Liver (tissue), 8 donors: ENCODE measurements at regions not wholly inside any gene's neighbourhood (a gene's known extent, or its start where the extent isn't known, plus 50 kb on each side); places are given as distances from the start of the nearest gene placed in this dataset.
"Not testable (repeated sequence)": the region's sequence is repeated elsewhere in the genome, so short reads cannot be mapped to it uniquely, and the experiment has no call there.

ENCODE experiments used
- DNase-seq: peaks from one replicate; pipeline ENCODE4 v3.0.0-alpha.2; 2017; ENCODE audit warnings: low spot score
- H3K27ac ChIP-seq, 2 donors: one replicate each; pipeline ENCODE4 v1.7.0; 2013; ENCODE audit warnings: inconsistent platforms in 2 of 2, low read length in 2 of 2, control low read depth in 1 of 2, low read depth in 1 of 2, mild to moderate bottlenecking in 1 of 2
- H3K27me3 ChIP-seq, 4 donors: one replicate each; pipeline versions ENCODE4 v1.6.1 to v1.7.0; 2013; ENCODE audit warnings: low read length in 3 of 4, inconsistent platforms in 1 of 4, mild to moderate bottlenecking in 1 of 4, moderate library complexity in 1 of 4; ENCODE audit not compliant: control insufficient read depth in 4 of 4, insufficient read depth in 4 of 4
- H3K36me3 ChIP-seq, 4 donors: one replicate each; pipeline versions ENCODE4 v1.6.1 to v1.7.0; 2013; ENCODE audit warnings: low read length in 3 of 4, mild to moderate bottlenecking in 3 of 4, low read depth in 1 of 4, moderate library complexity in 1 of 4; ENCODE audit not compliant: control insufficient read depth in 4 of 4, insufficient read depth in 3 of 4
- H3K4me1 ChIP-seq, 4 donors: one replicate each; pipeline versions ENCODE4 v1.6.1 to v1.7.0; 2013; ENCODE audit warnings: low read length in 3 of 4, mild to moderate bottlenecking in 3 of 4, moderate library complexity in 1 of 4; ENCODE audit not compliant: control insufficient read depth in 4 of 4, insufficient read depth in 4 of 4
- H3K4me3 ChIP-seq, 3 donors: one replicate each; pipeline versions ENCODE4 v1.6.1 to v1.7.0; 2013; ENCODE audit warnings: low read length in 3 of 3, control low read depth in 1 of 3, low read depth in 1 of 3, mild to moderate bottlenecking in 1 of 3
- H3K9ac ChIP-seq, 2 donors: one replicate each; pipeline ENCODE4 v1.7.0; 2013; ENCODE audit warnings: low read length in 2 of 2, mild to moderate bottlenecking in 2 of 2, moderate library complexity in 2 of 2, control low read depth in 1 of 2, low read depth in 1 of 2
- H3K9me3 ChIP-seq, 4 donors: one replicate each; pipeline versions ENCODE4 v1.6.1 to v1.7.0; 2013; ENCODE audit warnings: low read length in 3 of 4; ENCODE audit not compliant: control insufficient read depth in 4 of 4
- CTCF ChIP-seq: fragments of 150-350 bp; IDR thresholded peaks from 2 replicates; pipeline ENCODE4 v1.5.1; 2017; ENCODE audit warnings: improper control_type of control experiment, low read depth, low read length; ENCODE audit not compliant: missing input control
- EGR1 ChIP-seq, 2 donors: IDR thresholded peaks; 2 replicates each; pipeline ENCODE4 v1.6.1; 2016 to 2018; ENCODE audit warnings: antibody characterized with exemption in 2 of 2, low read depth in 2 of 2
- FOXA1 ChIP-seq: IDR thresholded peaks from 2 replicates; pipeline ENCODE4 v1.6.1; 2016; ENCODE audit warnings: antibody characterized with exemption
- FOXA2 ChIP-seq: IDR thresholded peaks from 2 replicates; pipeline ENCODE4 v1.6.1; 2016; ENCODE audit warnings: antibody characterized with exemption
- HNF4A ChIP-seq, 2 donors: conservative IDR thresholded peaks; 2 replicates each; pipeline ENCODE4 v1.6.1; 2016; ENCODE audit warnings: antibody characterized with exemption in 2 of 2, mild to moderate bottlenecking in 2 of 2
- HNF4G ChIP-seq: IDR thresholded peaks from 2 replicates; pipeline ENCODE4 v1.6.1; 2016; ENCODE audit warnings: antibody characterized with exemption
- JUND ChIP-seq, 2 donors: IDR thresholded peaks; 2 replicates each; pipeline ENCODE4 v1.6.1; 2016; ENCODE audit warnings: antibody characterized with exemption in 2 of 2
- NR2F2 ChIP-seq: IDR thresholded peaks from 2 replicates; pipeline ENCODE4 v1.6.1; 2016; ENCODE audit warnings: antibody characterized with exemption
- RAD21 ChIP-seq, 2 donors: IDR thresholded peaks; 2 replicates each; pipeline ENCODE4 v1.6.1; 2016; ENCODE audit warnings: antibody characterized with exemption in 2 of 2, mild to moderate bottlenecking in 2 of 2
- SP1 ChIP-seq: IDR thresholded peaks from 2 replicates; pipeline ENCODE4 v1.6.1; 2018; ENCODE audit warnings: antibody characterized with exemption, mild to moderate bottlenecking
- TAF1 ChIP-seq: conservative IDR thresholded peaks from 2 replicates; pipeline ENCODE4 v1.6.1; 2016; ENCODE audit warnings: antibody characterized with exemption, mild to moderate bottlenecking
- YY1 ChIP-seq: IDR thresholded peaks from 2 replicates; pipeline ENCODE4 v1.6.1; 2016; ENCODE audit warnings: antibody characterized with exemption, mild to moderate bottlenecking
- WGBS: extraction: QIAGEN DNeasy Blood & Tissue Kit; methylation state at CpG from one replicate; pipeline ENCODE4 v1.1.7; 2013; 5-methylcytosine and 5-hydroxymethylcytosine counted together
- TF ChIP-seq, protein P1 (sequence below): IDR thresholded peaks from 2 replicates; pipeline ENCODE4 v1.6.1; 2016; ENCODE audit warnings: antibody characterized with exemption
- TF ChIP-seq, protein P2 (sequence below): IDR thresholded peaks from 2 replicates; pipeline ENCODE4 v1.6.1; 2016; ENCODE audit warnings: antibody characterized with exemption
- TF ChIP-seq, protein P3 (sequence below): IDR thresholded peaks from 2 replicates; pipeline ENCODE4 v1.6.1; 2016; ENCODE audit warnings: antibody characterized with exemption, mild to moderate bottlenecking
- TF ChIP-seq, protein P4 (sequence below): IDR thresholded peaks from 2 replicates; pipeline ENCODE4 v1.6.1; 2016; ENCODE audit warnings: antibody characterized with exemption
- donor health status: healthy.
- donor health status: healthy.
- donor health status: healthy.
- donor health status: healthy.
- donor health status: healthy.

- no peak for DNase-seq
- Histone ChIP-seq H3K27ac (no peak overlapping the region), H3K4me1 (no peaks in the 10 kb centered on the region), H3K9me3 (no peaks in the 10 kb centered on the region), H3K36me3 (no peaks in the 10 kb centered on the region), H3K27me3 (peaks cover 0 to 4% (median 0%) of the 10 kb centered on the region in 4 donors), H3K9ac (no peak overlapping the region), H3K4me3 (no peak overlapping the region)
- 65% methylated on average over 1 of the region's 1 CpG for WGBS
- TF ChIP-seq, protein P1, sequence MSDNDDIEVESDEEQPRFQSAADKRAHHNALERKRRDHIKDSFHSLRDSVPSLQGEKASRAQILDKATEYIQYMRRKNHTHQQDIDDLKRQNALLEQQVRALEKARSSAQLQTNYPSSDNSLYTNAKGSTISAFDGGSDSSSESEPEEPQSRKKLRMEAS, result no peak
- no peak for TF ChIP-seq TAF1
- no peak for TF ChIP-seq CTCF
- TF ChIP-seq YY1, result no peak
- no peak for TF ChIP-seq RAD21 (IDR thresholded peaks at IDR 0.05)
- TF ChIP-seq FOXA2, result no peak
- TF ChIP-seq NR2F2, result no peak
- TF ChIP-seq, protein P2, sequence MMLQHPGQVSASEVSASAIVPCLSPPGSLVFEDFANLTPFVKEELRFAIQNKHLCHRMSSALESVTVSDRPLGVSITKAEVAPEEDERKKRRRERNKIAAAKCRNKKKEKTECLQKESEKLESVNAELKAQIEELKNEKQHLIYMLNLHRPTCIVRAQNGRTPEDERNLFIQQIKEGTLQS, result no peak
- no peak for TF ChIP-seq EGR1 (IDR thresholded peaks at IDR 0.05; ENCODE audit: low read depth in 2 of 2)
- no peak for TF ChIP-seq SP1
- TF ChIP-seq JUND (IDR thresholded peaks at IDR 0.05), result no peak
- no peak for TF ChIP-seq HNF4A (conservative IDR thresholded peaks at IDR 0.05)
- TF ChIP-seq FOXA1, result no peak
- TF ChIP-seq HNF4G, result no peak
- TF ChIP-seq, protein P3, sequence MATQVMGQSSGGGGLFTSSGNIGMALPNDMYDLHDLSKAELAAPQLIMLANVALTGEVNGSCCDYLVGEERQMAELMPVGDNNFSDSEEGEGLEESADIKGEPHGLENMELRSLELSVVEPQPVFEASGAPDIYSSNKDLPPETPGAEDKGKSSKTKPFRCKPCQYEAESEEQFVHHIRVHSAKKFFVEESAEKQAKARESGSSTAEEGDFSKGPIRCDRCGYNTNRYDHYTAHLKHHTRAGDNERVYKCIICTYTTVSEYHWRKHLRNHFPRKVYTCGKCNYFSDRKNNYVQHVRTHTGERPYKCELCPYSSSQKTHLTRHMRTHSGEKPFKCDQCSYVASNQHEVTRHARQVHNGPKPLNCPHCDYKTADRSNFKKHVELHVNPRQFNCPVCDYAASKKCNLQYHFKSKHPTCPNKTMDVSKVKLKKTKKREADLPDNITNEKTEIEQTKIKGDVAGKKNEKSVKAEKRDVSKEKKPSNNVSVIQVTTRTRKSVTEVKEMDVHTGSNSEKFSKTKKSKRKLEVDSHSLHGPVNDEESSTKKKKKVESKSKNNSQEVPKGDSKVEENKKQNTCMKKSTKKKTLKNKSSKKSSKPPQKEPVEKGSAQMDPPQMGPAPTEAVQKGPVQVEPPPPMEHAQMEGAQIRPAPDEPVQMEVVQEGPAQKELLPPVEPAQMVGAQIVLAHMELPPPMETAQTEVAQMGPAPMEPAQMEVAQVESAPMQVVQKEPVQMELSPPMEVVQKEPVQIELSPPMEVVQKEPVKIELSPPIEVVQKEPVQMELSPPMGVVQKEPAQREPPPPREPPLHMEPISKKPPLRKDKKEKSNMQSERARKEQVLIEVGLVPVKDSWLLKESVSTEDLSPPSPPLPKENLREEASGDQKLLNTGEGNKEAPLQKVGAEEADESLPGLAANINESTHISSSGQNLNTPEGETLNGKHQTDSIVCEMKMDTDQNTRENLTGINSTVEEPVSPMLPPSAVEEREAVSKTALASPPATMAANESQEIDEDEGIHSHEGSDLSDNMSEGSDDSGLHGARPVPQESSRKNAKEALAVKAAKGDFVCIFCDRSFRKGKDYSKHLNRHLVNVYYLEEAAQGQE, result no peak
- TF ChIP-seq, protein P4, sequence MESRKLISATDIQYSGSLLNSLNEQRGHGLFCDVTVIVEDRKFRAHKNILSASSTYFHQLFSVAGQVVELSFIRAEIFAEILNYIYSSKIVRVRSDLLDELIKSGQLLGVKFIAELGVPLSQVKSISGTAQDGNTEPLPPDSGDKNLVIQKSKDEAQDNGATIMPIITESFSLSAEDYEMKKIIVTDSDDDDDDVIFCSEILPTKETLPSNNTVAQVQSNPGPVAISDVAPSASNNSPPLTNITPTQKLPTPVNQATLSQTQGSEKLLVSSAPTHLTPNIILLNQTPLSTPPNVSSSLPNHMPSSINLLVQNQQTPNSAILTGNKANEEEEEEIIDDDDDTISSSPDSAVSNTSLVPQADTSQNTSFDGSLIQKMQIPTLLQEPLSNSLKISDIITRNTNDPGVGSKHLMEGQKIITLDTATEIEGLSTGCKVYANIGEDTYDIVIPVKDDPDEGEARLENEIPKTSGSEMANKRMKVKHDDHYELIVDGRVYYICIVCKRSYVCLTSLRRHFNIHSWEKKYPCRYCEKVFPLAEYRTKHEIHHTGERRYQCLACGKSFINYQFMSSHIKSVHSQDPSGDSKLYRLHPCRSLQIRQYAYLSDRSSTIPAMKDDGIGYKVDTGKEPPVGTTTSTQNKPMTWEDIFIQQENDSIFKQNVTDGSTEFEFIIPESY, result no peak
Observed at GRCh38 chr11:44437122-44437521, 127.2 kb upstream of the ALX4 start.

- not testable (repeated sequence) for H3K4me1 ChIP-seq, H3K27me3 ChIP-seq, H3K36me3 ChIP-seq, H3K9me3 ChIP-seq, DNase-seq, H3K9ac ChIP-seq, H3K4me3 ChIP-seq, H3K27ac ChIP-seq
- 80% methylated on average over 4 of the region's 4 CpGs for WGBS
Observed at GRCh38 chr11:44442893-44443673, 122.4 kb upstream of the CD82 start.
